WTC11 (cell line): ENCODE measurements at regions not wholly inside any gene's neighbourhood (a gene's known extent, or its start where the extent isn't known, plus 50 kb on each side); places are given as distances from the start of the nearest gene placed in this dataset.
"Not testable (repeated sequence)": the region's sequence is repeated elsewhere in the genome, so short reads cannot be mapped to it uniquely, and the experiment has no call there.

Source experiments
- ATAC-seq: fragments of 200-7000 bp; cut with Tn5 transposase; 2 replicates; pipeline ENCODE4 v1.10.0; 2021; ENCODE audit warnings: mild to moderate bottlenecking, moderate library complexity
- CTCF ChIA-PET: fragments of 300-600 bp; sonication (Branson Sonifier 250); formaldehyde crosslinking; loops from one replicate; lab custom pipeline; 2021; ENCODE audit warnings: antibody characterized with exemption; lab: Charles Lee
- POLR2A ChIA-PET: fragments of 350-600 bp; sonication (Branson Sonifier 250); formaldehyde crosslinking; loops from one replicate; lab custom pipeline; 2021; ENCODE audit warnings: antibody characterized with exemption; lab: Charles Lee
- DNase-seq: peaks from one replicate; pipeline ENCODE4 v3.0.0; 2021; ENCODE audit warnings: low spot score
- H3K27ac Mint-ChIP-seq: 2 replicates; pipeline ENCODE4 v1.8.0; 2021; ENCODE audit warnings: mixed read lengths
- H3K27me3 Mint-ChIP-seq: 2 replicates; pipeline ENCODE4 v1.8.0; 2021; ENCODE audit warnings: low read depth, mild to moderate bottlenecking, moderate library complexity, mixed read lengths
- H3K36me3 Mint-ChIP-seq: 2 replicates; pipeline ENCODE4 v1.8.0; 2021; ENCODE audit warnings: mixed read lengths
- H3K4me1 Mint-ChIP-seq: 2 replicates; pipeline ENCODE4 v1.8.0; 2022; ENCODE audit warnings: mixed read lengths
- H3K4me3 Mint-ChIP-seq: 2 replicates; pipeline ENCODE4 v1.8.0; 2021; ENCODE audit warnings: mild to moderate bottlenecking, moderate library complexity, mixed read lengths
- H3K9me3 Mint-ChIP-seq: 2 replicates; pipeline ENCODE4 v1.8.0; 2021; ENCODE audit warnings: mixed read lengths
- AFF4 ChIP-seq: sonication (generic); formaldehyde crosslinking; IDR thresholded peaks from 2 replicates; pipeline ENCODE4 v1.8.1; 2023; ENCODE audit warnings: mild to moderate bottlenecking, missing genetic modification reagents, borderline replicate concordance
- CTCF ChIP-seq: fragments of 200-600 bp; IDR thresholded peaks from 2 replicates; pipeline ENCODE4 v1.8.0; 2022; ENCODE audit warnings: antibody characterized with exemption
- EMX1 ChIP-seq: fragments of 250-450 bp; sonication (Bioruptor Pico); IDR thresholded peaks from 2 replicates; pipeline ENCODE4 v1.8.0; 2021; ENCODE audit warnings: mild to moderate bottlenecking
- GTF2I ChIP-seq: fragments of 250-450 bp; sonication (Bioruptor Pico); conservative IDR thresholded peaks from 2 replicates; pipeline ENCODE4 v1.4.0; 2021; ENCODE audit warnings: mild to moderate bottlenecking
- IRF1 ChIP-seq: sonication (generic); formaldehyde crosslinking; IDR thresholded peaks from 2 replicates; pipeline ENCODE4 v1.8.0; 2023; ENCODE audit warnings: missing genetic modification reagents
- KAT7 ChIP-seq: sonication (generic); formaldehyde crosslinking; IDR thresholded peaks from 2 replicates; pipeline ENCODE4 v1.8.1; 2023; ENCODE audit warnings: missing genetic modification reagents, mild to moderate bottlenecking, borderline replicate concordance
- PRDM15 ChIP-seq: sonication (generic); formaldehyde crosslinking; IDR thresholded peaks from 2 replicates; pipeline ENCODE4 v1.8.0; 2022; ENCODE audit warnings: missing genetic modification reagents
- RELA ChIP-seq: sonication (generic); formaldehyde crosslinking; IDR thresholded peaks from 2 replicates; pipeline ENCODE4 v1.8.1; 2022; ENCODE audit warnings: missing genetic modification reagents, mild to moderate bottlenecking, borderline replicate concordance
- TEAD1 ChIP-seq: sonication (generic); formaldehyde crosslinking; IDR thresholded peaks from 2 replicates; pipeline ENCODE4 v1.8.0; 2022; ENCODE audit warnings: mild to moderate bottlenecking, missing genetic modification reagents
- TEAD4 ChIP-seq: sonication (generic); formaldehyde crosslinking; IDR thresholded peaks from 2 replicates; pipeline ENCODE4 v1.8.0; 2022; ENCODE audit warnings: mild to moderate bottlenecking, missing genetic modification reagents
- ZBTB21 ChIP-seq: sonication (generic); formaldehyde crosslinking; IDR thresholded peaks from 2 replicates; pipeline ENCODE4 v1.8.1; 2023; ENCODE audit warnings: mild to moderate bottlenecking, missing genetic modification reagents, borderline replicate concordance
- ZNF671 ChIP-seq: fragments of 250-450 bp; sonication (Bioruptor Pico); IDR thresholded peaks from 2 replicates; pipeline ENCODE4 v1.8.0; 2021; ENCODE audit warnings: mild to moderate bottlenecking

- ChIA-PET CTCF (interaction anchor here (0.9 kb wide), 1 partner anchor 50 kb away, joined by 3 read pairs; no protein-coding TSS in a partner anchor), POLR2A (no interaction called here)
- peaks cover 15% of the 10 kb centered on the region for H3K9me3 Mint-ChIP-seq
- no peak overlapping the region for H3K27ac Mint-ChIP-seq
- no peak for ATAC-seq
- H3K4me1 Mint-ChIP-seq: peaks cover 12% of the 10 kb centered on the region
- DNase-seq: no peak
- H3K4me3 Mint-ChIP-seq: no peak overlapping the region
- TF ChIP-seq AFF4: no peak
- no peaks in the 10 kb centered on the region; the same call in 1 of the 2 replicates for H3K27me3 Mint-ChIP-seq
- peaks cover 5% of the 10 kb centered on the region; the same call in 1 of the 2 replicates for H3K36me3 Mint-ChIP-seq
These were observed 90.5 kb upstream of the GATB start for GRCh38 chr4:151851354-151851753.

GRCh38 chr4:151850791-151851213, 90.0 kb upstream of the GATB start:
- CTCF ChIA-PET: interaction anchor here (0.9 kb wide), 1 partner anchor 49 kb away, joined by 3 read pairs; no protein-coding TSS in a partner anchor

GRCh38 chr4:151845551-151845950, 84.7 kb upstream of the GATB start:
- POLR2A ChIA-PET, ATAC-seq, H3K27ac Mint-ChIP-seq, DNase-seq, H3K27me3 Mint-ChIP-seq, H3K4me3 Mint-ChIP-seq, H3K36me3 Mint-ChIP-seq, CTCF ChIA-PET: not testable (repeated sequence)
- H3K4me1 Mint-ChIP-seq: peaks cover 14% of the 10 kb centered on the region
- peaks cover 24% of the 10 kb centered on the region for H3K9me3 Mint-ChIP-seq

More at GRCh38 chr4:151850791-151851213, 90.0 kb upstream of the GATB start:
- ATAC-seq (no peak), DNase-seq (no peak)
- no peak for TF ChIP-seq TEAD1 (CRISPR knock-in tag)
- no peak for TF ChIP-seq ZNF671
- no peak for TF ChIP-seq PRDM15
- TF ChIP-seq RELA (CRISPR knock-in tag): no peak
- TF ChIP-seq EMX1 (CRISPR knock-in tag): no peak
- TF ChIP-seq ZBTB21 (CRISPR knock-in tag): no peak
- no peak for TF ChIP-seq TEAD4 (CRISPR knock-in tag)
- no peak for TF ChIP-seq KAT7 (CRISPR knock-in tag)
- no peak for TF ChIP-seq GTF2I (CRISPR knock-in tag)
- no peak for TF ChIP-seq CTCF
- TF ChIP-seq IRF1: no peak
- Mint-ChIP-seq H3K9me3 (peaks cover 19% of the 10 kb centered on the region), H3K36me3 (peaks cover 5% of the 10 kb centered on the region), H3K4me1 (peaks cover 12% of the 10 kb centered on the region), H3K27me3 (no peaks in the 10 kb centered on the region; the same call in 1 of the 2 replicates), H3K4me3 (no peak overlapping the region), H3K27ac (no peak overlapping the region)
- POLR2A ChIA-PET: no interaction called here
